B cell (primary cell): ENCODE measurements at regions not wholly inside any gene's neighbourhood (a gene's known extent, or its start where the extent isn't known, plus 50 kb on each side); places are given as distances from the start of the nearest gene placed in this dataset.

Experiments used
- ATAC-seq: fragments of 200-7000 bp; cut with Tn5 transposase; one replicate; pipeline ENCODE4 v1.10.0; 2021; ENCODE audit warnings: low read depth, mild to moderate bottlenecking, moderate number of reproducible peaks, moderate library complexity
- CTCF ChIA-PET: fragments of 350-600 bp; sonication (Branson Sonifier 250); formaldehyde crosslinking; loops from one replicate; lab custom pipeline; 2021; ENCODE audit warnings: antibody characterized with exemption, inconsistent platforms; lab: Charles Lee
- POLR2A ChIA-PET: fragments of 350-600 bp; sonication (Branson Sonifier 250); formaldehyde crosslinking; loops from one replicate; lab custom pipeline; 2021; ENCODE audit warnings: antibody characterized with exemption; lab: Charles Lee
- DNase-seq: peaks from one replicate; pipeline ENCODE4 v3.0.0; 2013
- H2AFZ ChIP-seq: 2 replicates; pipeline ENCODE4 v1.6.1; 2012; ENCODE audit warnings: mild to moderate bottlenecking, low read depth, low read length; ENCODE audit not compliant: insufficient read depth, poor library complexity, severe bottlenecking
- H3K27ac ChIP-seq, 2 donors: 1 replicate in 1 of 2; 2 replicates in 1 of 2; pipeline ENCODE4 v1.5.1; 2012 to 2013; ENCODE audit warnings: low read length in 2 of 2, mild to moderate bottlenecking in 2 of 2, moderate library complexity in 1 of 2
- H3K27me3 ChIP-seq, 4 experiments: fragments of 200-600 bp in 1 of 4; sonication (generic) in 1 of 4; replicated peaks in 1 of 4; 1 replicate in 2 of 4; 2 replicates in 2 of 4; pipeline versions ENCODE4 v1.6.1 to v1.7.0; 2013 to 2016; ENCODE audit warnings: low read length in 3 of 4, mild to moderate bottlenecking in 2 of 4, mixed read lengths in 1 of 4, moderate library complexity in 1 of 4; ENCODE audit not compliant: insufficient read depth in 4 of 4, control insufficient read depth in 3 of 4; ENCODE audit errors: control extremely low read depth in 1 of 4
- H3K36me3 ChIP-seq, 2 experiments: replicated peaks in 1 of 2; 1 replicate in 1 of 2; 2 replicates in 1 of 2; pipeline versions ENCODE4 v1.6.1 to v1.7.1; 2013; ENCODE audit warnings: low read length in 1 of 2; ENCODE audit not compliant: insufficient read depth in 2 of 2, control insufficient read depth in 1 of 2; ENCODE audit errors: control extremely low read depth in 1 of 2, extremely low read depth in 1 of 2
- H3K4me1 ChIP-seq, 2 donors: fragments of 200-600 bp in 1 of 2; sonication (generic) in 1 of 2; 1 replicate in 1 of 2; 2 replicates in 1 of 2; pipeline versions ENCODE4 v1.5.1 to v1.6.1; 2013 to 2017; ENCODE audit warnings: low read length in 2 of 2; ENCODE audit not compliant: control insufficient read depth in 2 of 2, insufficient read depth in 2 of 2
- H3K4me2 ChIP-seq: replicated peaks from 2 replicates; pipeline ENCODE3; 2012; ENCODE audit warnings: mild to moderate bottlenecking, low read depth, low read length; ENCODE audit not compliant: poor library complexity, severe bottlenecking
- H3K4me3 ChIP-seq, 5 experiments: fragments of 200-600 bp in 1 of 5; sonication (generic) in 1 of 5; 1 replicate in 3 of 5; 2 replicates in 2 of 5; pipeline versions ENCODE4 v1.5.1 to v1.7.0; 2011 to 2016; ENCODE audit warnings: low read length in 4 of 5, mild to moderate bottlenecking in 4 of 5, low read depth in 2 of 5, control low read depth in 1 of 5, moderate library complexity in 1 of 5; ENCODE audit not compliant: insufficient read depth in 1 of 5; ENCODE audit errors: control extremely low read depth in 1 of 5, extremely low read depth in 1 of 5
- H3K79me2 ChIP-seq: fragments of 200-600 bp; sonication (generic); one replicate; pipeline ENCODE4 v1.6.0; 2016; ENCODE audit warnings: low read length; ENCODE audit not compliant: control insufficient read depth, insufficient read depth
- H3K9ac ChIP-seq: fragments of 200-600 bp; sonication (generic); 2 replicates; pipeline ENCODE4 v1.6.1; 2017; ENCODE audit warnings: mild to moderate bottlenecking, low read length, moderate library complexity
- H3K9me3 ChIP-seq, 3 donors: one replicate each; pipeline versions ENCODE4 v1.6.1 to v1.7.1; 2013; ENCODE audit warnings: low read length in 2 of 3; ENCODE audit not compliant: control insufficient read depth in 2 of 3, insufficient read depth in 1 of 3; ENCODE audit errors: control extremely low read depth in 1 of 3
- H4K20me1 ChIP-seq: 2 replicates; pipeline ENCODE4 v1.6.0; 2012; ENCODE audit warnings: mild to moderate bottlenecking, low read length; ENCODE audit not compliant: insufficient read depth, control insufficient read depth, poor library complexity, severe bottlenecking
- H3K27ac Mint-ChIP-seq: one replicate; pipeline ENCODE4 v1.8.0; 2021; ENCODE audit warnings: mixed read lengths
- H3K27me3 Mint-ChIP-seq: one replicate; pipeline ENCODE4 v1.8.0; 2021; ENCODE audit warnings: mixed read lengths
- H3K4me1 Mint-ChIP-seq: one replicate; pipeline ENCODE4 v1.8.0; 2021; ENCODE audit warnings: mixed read lengths
- H3K4me3 Mint-ChIP-seq: one replicate; pipeline ENCODE4 v1.8.0; 2021; ENCODE audit warnings: mixed read lengths
- H3K9me3 Mint-ChIP-seq: one replicate; pipeline ENCODE4 v1.8.0; 2022; ENCODE audit warnings: mixed read lengths; ENCODE audit not compliant: insufficient read depth
- EZH2 ChIP-seq: IDR thresholded peaks from 2 replicates; pipeline ENCODE4 v1.6.1; 2012; ENCODE audit warnings: borderline replicate concordance, low read depth, mild to moderate bottlenecking, moderate library complexity, low read length; ENCODE audit not compliant: insufficient read depth, poor library complexity, severe bottlenecking
- WGBS: methylation state at CpG from one replicate; pipeline ENCODE4 v1.1.5; 2013; ENCODE audit warnings: missing lambda C conversion rate; ENCODE audit not compliant: insufficient coverage; 5-methylcytosine and 5-hydroxymethylcytosine counted together
- intact Hi-C: fragments of 100-400 bp; cut with micrococcal nuclease; formaldehyde crosslinking; loops from one replicate; pipeline ENCODE4 v1.10.0; 2022
- TF ChIP-seq, protein P1 (sequence below): fragments of 200-600 bp; IDR thresholded peaks from one replicate; pipeline ENCODE4 v1.8.0; 2022; ENCODE audit warnings: antibody characterized with exemption, mild to moderate bottlenecking

DNA sequence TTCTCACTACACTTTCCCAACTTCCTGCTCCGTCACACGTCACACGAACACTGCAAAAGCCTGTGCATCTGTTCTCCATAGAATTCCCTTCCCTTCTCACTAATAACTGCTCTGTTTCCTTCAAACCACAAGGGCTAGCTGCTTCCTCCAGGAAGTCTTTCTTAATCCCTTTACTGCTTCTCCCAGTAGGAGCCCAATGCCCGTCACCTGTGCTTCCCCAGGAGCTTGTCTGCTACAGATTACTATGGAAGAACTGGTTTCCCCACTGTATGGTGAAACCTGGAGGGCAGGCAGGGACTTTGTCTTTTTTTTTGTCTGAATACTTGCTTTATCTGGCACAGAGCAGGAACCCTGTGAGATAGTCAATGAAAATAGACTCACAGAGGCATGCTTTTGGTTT, 444.7 kb upstream of the MAP3K7 start:
- Mint-ChIP-seq H3K27ac (no peak overlapping the region), H3K4me1 (no peaks in the 10 kb centered on the region), H3K4me3 (no peak overlapping the region), H3K27me3 (no peaks in the 10 kb centered on the region), H3K9me3 (no peaks in the 10 kb centered on the region)
- no peaks in the 10 kb centered on the region for H3K79me2 ChIP-seq
- no peaks in the 10 kb centered on the region for H3K4me1 ChIP-seq
- H2AFZ ChIP-seq: no peak overlapping the region
- H3K36me3 ChIP-seq: no peaks in the 10 kb centered on the region
- 96% methylated on average over 4 of the region's 4 CpGs for WGBS
- TF ChIP-seq, protein P1, sequence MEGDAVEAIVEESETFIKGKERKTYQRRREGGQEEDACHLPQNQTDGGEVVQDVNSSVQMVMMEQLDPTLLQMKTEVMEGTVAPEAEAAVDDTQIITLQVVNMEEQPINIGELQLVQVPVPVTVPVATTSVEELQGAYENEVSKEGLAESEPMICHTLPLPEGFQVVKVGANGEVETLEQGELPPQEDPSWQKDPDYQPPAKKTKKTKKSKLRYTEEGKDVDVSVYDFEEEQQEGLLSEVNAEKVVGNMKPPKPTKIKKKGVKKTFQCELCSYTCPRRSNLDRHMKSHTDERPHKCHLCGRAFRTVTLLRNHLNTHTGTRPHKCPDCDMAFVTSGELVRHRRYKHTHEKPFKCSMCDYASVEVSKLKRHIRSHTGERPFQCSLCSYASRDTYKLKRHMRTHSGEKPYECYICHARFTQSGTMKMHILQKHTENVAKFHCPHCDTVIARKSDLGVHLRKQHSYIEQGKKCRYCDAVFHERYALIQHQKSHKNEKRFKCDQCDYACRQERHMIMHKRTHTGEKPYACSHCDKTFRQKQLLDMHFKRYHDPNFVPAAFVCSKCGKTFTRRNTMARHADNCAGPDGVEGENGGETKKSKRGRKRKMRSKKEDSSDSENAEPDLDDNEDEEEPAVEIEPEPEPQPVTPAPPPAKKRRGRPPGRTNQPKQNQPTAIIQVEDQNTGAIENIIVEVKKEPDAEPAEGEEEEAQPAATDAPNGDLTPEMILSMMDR: no peak
- TF ChIP-seq EZH2: no peak
- CTCF ChIA-PET: no interaction called here
- DNase-seq: no peak
- ATAC-seq: no peak
- H3K27ac ChIP-seq: no peak overlapping the region
- no peak overlapping the region for H3K4me2 ChIP-seq
- no peaks in the 10 kb centered on the region for H3K9me3 ChIP-seq
- no peak overlapping the region for H3K4me3 ChIP-seq
- H3K27me3 ChIP-seq: no peaks in the 10 kb centered on the region
- H3K9ac ChIP-seq: no peak overlapping the region
- POLR2A ChIA-PET: no interaction called here
- intact Hi-C loops: no loop called here
- H4K20me1 ChIP-seq: no peaks in the 10 kb centered on the region

DNA sequence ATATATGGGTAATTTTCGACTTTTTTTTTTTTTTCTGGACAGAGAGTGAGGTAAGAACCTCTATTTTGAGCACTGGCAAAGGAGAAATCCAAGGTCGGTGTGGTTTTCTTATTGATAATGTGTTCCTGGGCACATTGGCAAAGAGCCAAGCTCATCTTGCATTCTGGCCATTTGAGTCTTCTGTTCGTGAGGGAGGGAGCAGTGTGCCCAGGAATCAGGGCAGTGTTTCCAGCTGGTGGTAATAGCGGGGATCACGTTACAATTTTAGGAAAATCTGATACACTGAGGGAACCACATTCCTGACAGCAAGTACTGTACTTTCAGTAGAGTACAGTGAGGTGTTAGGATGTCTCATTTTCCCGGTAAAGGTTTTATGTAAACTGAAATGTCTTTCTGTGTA, 442.3 kb upstream of the MAP3K7 start:
- no peak overlapping the region for H3K27ac Mint-ChIP-seq
- H2AFZ ChIP-seq: no peak overlapping the region
- no peaks in the 10 kb centered on the region for H3K36me3 ChIP-seq
- no peaks in the 10 kb centered on the region for H3K4me1 Mint-ChIP-seq
- no peaks in the 10 kb centered on the region for H3K9me3 Mint-ChIP-seq
- no peaks in the 10 kb centered on the region for H3K79me2 ChIP-seq
- ChIA-PET POLR2A (no interaction called here), CTCF (no interaction called here)
- no peak for ATAC-seq
- no peaks in the 10 kb centered on the region for H4K20me1 ChIP-seq
- H3K4me3 ChIP-seq: no peak overlapping the region
- no peak for DNase-seq
- WGBS: 89% methylated on average over 2 of the region's 6 CpGs
- no peaks in the 10 kb centered on the region for H3K4me1 ChIP-seq
- intact Hi-C loops: no loop called here
- no peaks in the 10 kb centered on the region for H3K27me3 ChIP-seq
- no peak overlapping the region for H3K4me3 Mint-ChIP-seq
- no peak overlapping the region for H3K4me2 ChIP-seq
- no peak overlapping the region for H3K9ac ChIP-seq
- no peak overlapping the region for H3K27ac ChIP-seq
- H3K27me3 Mint-ChIP-seq: no peaks in the 10 kb centered on the region
- TF ChIP-seq EZH2: no peak
- TF ChIP-seq, protein P1: no peak
- no peaks in the 10 kb centered on the region for H3K9me3 ChIP-seq
